DOHH2 (cell line): ENCODE measurements at regions not wholly inside any gene's neighbourhood (a gene's known extent, or its start where the extent isn't known, plus 50 kb on each side); places are given as distances from the start of the nearest gene placed in this dataset.

Experiments used
- H3F3A ChIP-seq: fragments of 200-600 bp; sonication (generic), shearing (Covaris generic); 2 replicates; pipeline ENCODE4 v1.6.0; 2016; ENCODE audit warnings: antibody characterized with exemption, mild to moderate bottlenecking; ENCODE audit not compliant: control insufficient read depth, insufficient read depth
- H3K27ac ChIP-seq: fragments of 200-600 bp; sonication (generic); 2 replicates; pipeline ENCODE4 v1.5.1; 2014; ENCODE audit warnings: low read depth, mild to moderate bottlenecking, low read length, moderate library complexity
- H3K27me3 ChIP-seq: fragments of 200-600 bp; sonication (generic); 2 replicates; pipeline ENCODE4 v1.6.1; 2014; ENCODE audit warnings: mild to moderate bottlenecking, low read length, mixed read lengths; ENCODE audit not compliant: control insufficient read depth
- H3K36me3 ChIP-seq: fragments of 200-600 bp; sonication (generic); 2 replicates; pipeline ENCODE4 v1.6.1; 2014; ENCODE audit warnings: mild to moderate bottlenecking, low read length, moderate library complexity, mixed read lengths; ENCODE audit not compliant: control insufficient read depth
- H3K4me1 ChIP-seq: fragments of 200-600 bp; sonication (generic); 2 replicates; pipeline ENCODE4 v1.6.1; 2014; ENCODE audit warnings: mild to moderate bottlenecking, low read length, mixed read lengths; ENCODE audit not compliant: control insufficient read depth
- H3K4me2 ChIP-seq: fragments of 200-600 bp; sonication (generic); 2 replicates; pipeline ENCODE4 v1.6.0; 2014; ENCODE audit warnings: mild to moderate bottlenecking, low read length, moderate library complexity
- H3K4me3 ChIP-seq: fragments of 200-600 bp; sonication (generic); 2 replicates; pipeline ENCODE4 v1.5.1; 2014; ENCODE audit warnings: mild to moderate bottlenecking, low read length, mixed read lengths
- H3K79me2 ChIP-seq: fragments of 200-600 bp; sonication (generic); 2 replicates; pipeline ENCODE4 v1.6.1; 2014; ENCODE audit warnings: mild to moderate bottlenecking, low read length, mixed read lengths; ENCODE audit not compliant: control insufficient read depth
- H3K9me2 ChIP-seq: fragments of 200-600 bp; sonication (generic); replicated peaks from 2 replicates; pipeline ENCODE4 v1.6.1; 2014; ENCODE audit warnings: mild to moderate bottlenecking, low read length, mixed read lengths; ENCODE audit not compliant: control insufficient read depth
- H3K9me3 ChIP-seq: fragments of 200-600 bp; sonication (generic); 2 replicates; pipeline ENCODE4 v1.6.1; 2014; ENCODE audit warnings: antibody characterized with exemption, low read length, mixed read lengths; ENCODE audit not compliant: control insufficient read depth, insufficient read depth
- H4K20me1 ChIP-seq: fragments of 200-600 bp; sonication (generic); 2 replicates; pipeline ENCODE4 v1.6.0; 2014; ENCODE audit warnings: low read depth, mild to moderate bottlenecking, antibody characterized with exemption, low read length, moderate library complexity; ENCODE audit not compliant: control insufficient read depth, insufficient read depth
- EZH2phosphoT487 ChIP-seq: fragments of 200-600 bp; sonication (generic); IDR thresholded peaks from 2 replicates; pipeline ENCODE4 v1.6.1; 2017; ENCODE audit warnings: borderline replicate concordance, mild to moderate bottlenecking, antibody characterized with exemption, low read length, moderate library complexity, mixed read lengths
- TF ChIP-seq, protein P1 (sequence below): fragments of 200-600 bp; sonication (generic); IDR thresholded peaks from one replicate; pipeline ENCODE4 v1.5.1; 2014; ENCODE audit warnings: antibody characterized with exemption, mild to moderate bottlenecking, low read depth, low read length; ENCODE audit not compliant: poor library complexity, severe bottlenecking

DNA sequence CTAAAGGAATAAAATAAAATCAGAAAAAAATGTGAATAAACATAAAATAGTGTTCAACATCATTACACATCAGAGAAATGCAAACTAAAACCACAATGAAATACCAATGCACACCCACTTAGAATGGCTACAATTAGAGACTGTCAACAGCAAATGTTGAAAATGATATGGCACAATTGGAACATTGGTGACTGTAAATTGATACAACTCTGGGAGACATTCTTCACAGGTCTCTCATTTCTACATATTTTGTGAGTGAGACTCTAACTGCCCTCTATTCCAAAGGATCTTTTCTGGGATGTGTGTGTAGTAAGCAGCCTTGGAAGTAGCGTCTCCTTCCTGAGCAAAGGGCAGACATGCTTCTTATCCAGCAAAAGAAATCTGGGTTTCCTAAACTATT lies 323.0 kb downstream of the FBXO15 start:
- H3K27me3 ChIP-seq: no peaks in the 10 kb centered on the region
- H4K20me1 ChIP-seq: no peaks in the 10 kb centered on the region
- TF ChIP-seq EZH2phosphoT487: no peak
- TF ChIP-seq, protein P1, sequence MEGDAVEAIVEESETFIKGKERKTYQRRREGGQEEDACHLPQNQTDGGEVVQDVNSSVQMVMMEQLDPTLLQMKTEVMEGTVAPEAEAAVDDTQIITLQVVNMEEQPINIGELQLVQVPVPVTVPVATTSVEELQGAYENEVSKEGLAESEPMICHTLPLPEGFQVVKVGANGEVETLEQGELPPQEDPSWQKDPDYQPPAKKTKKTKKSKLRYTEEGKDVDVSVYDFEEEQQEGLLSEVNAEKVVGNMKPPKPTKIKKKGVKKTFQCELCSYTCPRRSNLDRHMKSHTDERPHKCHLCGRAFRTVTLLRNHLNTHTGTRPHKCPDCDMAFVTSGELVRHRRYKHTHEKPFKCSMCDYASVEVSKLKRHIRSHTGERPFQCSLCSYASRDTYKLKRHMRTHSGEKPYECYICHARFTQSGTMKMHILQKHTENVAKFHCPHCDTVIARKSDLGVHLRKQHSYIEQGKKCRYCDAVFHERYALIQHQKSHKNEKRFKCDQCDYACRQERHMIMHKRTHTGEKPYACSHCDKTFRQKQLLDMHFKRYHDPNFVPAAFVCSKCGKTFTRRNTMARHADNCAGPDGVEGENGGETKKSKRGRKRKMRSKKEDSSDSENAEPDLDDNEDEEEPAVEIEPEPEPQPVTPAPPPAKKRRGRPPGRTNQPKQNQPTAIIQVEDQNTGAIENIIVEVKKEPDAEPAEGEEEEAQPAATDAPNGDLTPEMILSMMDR: no peak
- no peaks in the 10 kb centered on the region for H3K9me2 ChIP-seq
- H3K9me3 ChIP-seq: no peaks in the 10 kb centered on the region
- H3F3A ChIP-seq: no peaks in the 10 kb centered on the region
- H3K4me1 ChIP-seq: no peaks in the 10 kb centered on the region
- H3K4me3 ChIP-seq: no peak overlapping the region
- H3K27ac ChIP-seq: no peak overlapping the region
- no peaks in the 10 kb centered on the region for H3K79me2 ChIP-seq
- no peak overlapping the region for H3K4me2 ChIP-seq
- no peaks in the 10 kb centered on the region for H3K36me3 ChIP-seq

DNA sequence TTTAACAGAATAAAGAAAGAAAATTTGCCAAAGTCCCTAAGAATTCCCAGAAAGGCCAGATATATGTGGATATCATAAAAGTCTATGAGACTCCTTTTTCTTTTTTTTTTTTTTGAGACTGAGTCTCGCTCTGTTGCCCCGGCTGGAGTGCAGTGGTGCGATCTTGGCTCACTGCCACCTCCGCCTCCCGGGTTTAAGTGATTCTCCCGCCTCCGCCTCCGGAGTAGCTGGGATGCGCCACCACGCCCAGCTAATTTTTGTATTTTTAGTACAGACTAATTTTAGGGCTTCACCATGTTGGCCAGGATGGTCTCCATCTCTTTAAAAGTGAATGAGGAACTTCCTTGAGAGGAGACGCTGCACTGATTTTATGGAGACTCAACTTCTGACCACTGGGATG lies 335.2 kb downstream of the FBXO15 start:
- TF ChIP-seq, protein P1: no peak
- no peak for TF ChIP-seq EZH2phosphoT487
- no peak overlapping the region for H3K27ac ChIP-seq
- no peaks in the 10 kb centered on the region for H3K79me2 ChIP-seq
- no peaks in the 10 kb centered on the region for H3K9me2 ChIP-seq
- no peak overlapping the region for H3K4me2 ChIP-seq
- no peaks in the 10 kb centered on the region for H3K4me1 ChIP-seq
- H3K27me3 ChIP-seq: no peaks in the 10 kb centered on the region
- H3K4me3 ChIP-seq: no peak overlapping the region
- H3K36me3 ChIP-seq: no peaks in the 10 kb centered on the region
- H3K9me3 ChIP-seq: no peaks in the 10 kb centered on the region
- H3F3A ChIP-seq: no peaks in the 10 kb centered on the region
- H4K20me1 ChIP-seq: no peaks in the 10 kb centered on the region

DNA sequence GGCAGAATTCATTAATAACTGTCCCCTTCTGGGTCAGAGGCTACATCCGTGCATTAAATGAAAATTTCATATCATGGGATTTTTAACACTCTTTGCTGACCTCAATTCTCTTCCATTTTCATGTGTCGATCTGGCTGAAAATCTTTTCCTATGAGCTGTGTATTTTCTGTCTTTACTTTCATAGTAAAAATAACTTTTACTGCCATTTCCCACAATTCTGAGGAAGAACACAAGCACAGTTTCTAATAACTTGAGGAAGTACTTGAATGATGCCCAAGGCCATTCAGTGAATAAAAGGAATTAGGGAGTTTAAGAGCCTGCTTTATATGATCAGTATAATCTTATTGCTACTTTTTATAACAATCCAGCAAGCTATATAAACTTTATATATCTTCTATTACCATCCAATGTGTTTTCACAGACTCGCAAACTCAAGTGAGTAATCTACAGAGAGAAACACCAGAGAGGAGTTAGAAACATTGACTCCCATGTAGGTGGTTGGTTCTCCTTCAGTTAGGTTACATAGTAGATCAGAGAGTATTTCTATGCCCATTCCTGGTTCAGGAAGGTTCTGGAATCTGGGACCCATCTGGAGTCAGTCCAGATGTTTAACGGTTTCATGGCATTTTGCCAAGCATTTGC lies 340.0 kb downstream of the FBXO15 start:
- no peak overlapping the region for H3K4me3 ChIP-seq
- no peaks in the 10 kb centered on the region for H3K9me3 ChIP-seq
- no peaks in the 10 kb centered on the region for H3K27me3 ChIP-seq
- H4K20me1 ChIP-seq: no peaks in the 10 kb centered on the region
- TF ChIP-seq, protein P1: no peak
- TF ChIP-seq EZH2phosphoT487: no peak
- no peaks in the 10 kb centered on the region for H3K36me3 ChIP-seq
- no peaks in the 10 kb centered on the region for H3K9me2 ChIP-seq
- H3K4me2 ChIP-seq: no peak overlapping the region
- H3K27ac ChIP-seq: no peak overlapping the region
- H3K4me1 ChIP-seq: no peaks in the 10 kb centered on the region
- H3K79me2 ChIP-seq: no peaks in the 10 kb centered on the region
- no peaks in the 10 kb centered on the region for H3F3A ChIP-seq
